HCEC 1CT (cell line): ENCODE measurements at regions not wholly inside any gene's neighbourhood (a gene's known extent, or its start where the extent isn't known, plus 50 kb on each side); places are given as distances from the start of the nearest gene placed in this dataset.
"Not testable (repeated sequence)": the region's sequence is repeated elsewhere in the genome, so short reads cannot be mapped to it uniquely, and the experiment has no call there.

ENCODE experiments used
- DNase-seq: peaks from one replicate; pipeline ENCODE4 v3.0.0-alpha.2; 2017

- no peak for DNase-seq
These were observed 177.8 kb upstream of the RGPD4 start for GRCh38 chr2:107648781-107649404.

DNA sequence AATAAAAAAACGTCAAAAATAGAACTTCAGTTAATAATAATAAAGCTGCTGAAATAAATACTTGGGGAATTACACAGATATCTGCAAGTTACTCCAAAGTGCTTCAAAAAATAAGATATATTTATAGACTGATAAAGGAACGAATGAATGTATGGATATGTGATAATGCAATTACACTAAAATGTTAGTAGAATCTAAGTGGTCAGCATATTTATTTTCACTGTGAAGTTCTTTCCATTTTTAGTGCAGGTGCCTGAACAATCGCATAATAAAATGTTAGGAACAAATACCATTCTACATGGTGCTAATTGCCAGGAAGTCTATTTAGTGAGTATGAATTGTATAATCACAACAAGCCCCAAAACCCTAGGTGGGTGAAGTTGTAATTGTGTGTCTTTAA, 169.6 kb upstream of the RGPD4 start:
- DNase-seq = no peak

DNA sequence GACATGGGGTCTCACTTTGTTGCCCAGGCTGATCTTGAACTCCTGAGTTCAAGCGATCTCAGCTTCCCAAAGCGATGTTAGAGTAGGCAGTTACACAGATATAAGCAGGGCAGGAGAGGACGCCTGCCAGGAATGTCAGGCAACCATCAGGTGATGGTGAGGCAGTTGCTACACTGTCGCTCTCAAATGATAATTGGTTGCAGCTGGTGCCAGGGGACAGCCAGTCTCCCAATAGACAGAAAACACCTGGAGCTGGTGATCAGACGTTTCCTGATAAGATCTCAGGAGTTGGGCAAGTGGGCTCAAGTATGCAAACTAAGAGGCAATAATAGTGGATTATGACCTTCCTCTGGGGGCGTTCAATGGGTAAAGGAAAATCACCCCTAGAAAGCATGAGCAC, 163.1 kb upstream of the RGPD4 start:
- DNase-seq = no peak

GRCh38 chr2:107669335-107669734, 157.4 kb upstream of the RGPD4 start:
- DNase-seq = no peak

- DNase-seq = no peak
These were observed 144.8 kb upstream of the RGPD4 start for GRCh38 chr2:107681936-107682335.

- no peak for DNase-seq
These were observed 142.3 kb upstream of the RGPD4 start for GRCh38 chr2:107684421-107684820.

- DNase-seq = no peak
These were observed 141.2 kb upstream of the RGPD4 start for GRCh38 chr2:107685421-107685986.

DNA sequence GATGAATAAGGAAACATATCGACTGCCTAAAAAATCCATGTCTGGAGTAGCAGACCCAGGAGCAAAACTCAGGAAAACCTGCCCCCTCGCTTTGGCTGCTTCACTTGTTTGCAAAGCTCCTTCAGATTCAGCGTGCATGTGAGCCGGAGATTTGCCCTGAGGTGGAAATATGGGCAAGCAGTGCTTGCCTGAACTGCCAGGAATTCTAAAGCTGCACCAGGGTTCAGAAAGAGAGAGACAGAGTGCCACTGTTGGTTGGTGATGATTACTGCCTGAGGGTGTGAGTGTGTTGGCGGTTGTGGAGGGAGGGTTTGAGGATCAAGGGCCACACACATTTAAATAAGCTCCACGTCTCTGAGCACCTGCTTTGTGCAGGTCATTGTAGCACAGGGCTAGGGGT, 139.6 kb upstream of the RGPD4 start:
- no peak for DNase-seq

- no peak for DNase-seq
These were observed 138.6 kb upstream of the RGPD4 start for GRCh38 chr2:107688135-107688534.

- no peak for DNase-seq
These were observed 133.1 kb upstream of the RGPD4 start for GRCh38 chr2:107693604-107694003.

DNA sequence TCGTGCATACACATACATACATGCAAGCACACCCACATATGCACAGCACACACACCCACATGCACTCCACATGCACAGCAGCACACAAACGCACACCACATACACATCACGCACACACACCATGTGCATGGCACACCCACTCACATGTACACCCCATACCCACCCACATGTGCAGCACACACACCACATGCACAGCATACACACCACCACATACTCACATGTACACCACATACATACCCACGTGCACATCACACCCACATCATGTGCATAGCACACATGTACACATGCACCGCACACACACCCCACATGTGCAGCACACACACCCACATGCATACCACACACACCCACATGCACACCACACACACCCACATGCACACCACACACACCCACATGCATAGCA, 132.0 kb upstream of the RGPD4 start:
- no peak for DNase-seq

DNA sequence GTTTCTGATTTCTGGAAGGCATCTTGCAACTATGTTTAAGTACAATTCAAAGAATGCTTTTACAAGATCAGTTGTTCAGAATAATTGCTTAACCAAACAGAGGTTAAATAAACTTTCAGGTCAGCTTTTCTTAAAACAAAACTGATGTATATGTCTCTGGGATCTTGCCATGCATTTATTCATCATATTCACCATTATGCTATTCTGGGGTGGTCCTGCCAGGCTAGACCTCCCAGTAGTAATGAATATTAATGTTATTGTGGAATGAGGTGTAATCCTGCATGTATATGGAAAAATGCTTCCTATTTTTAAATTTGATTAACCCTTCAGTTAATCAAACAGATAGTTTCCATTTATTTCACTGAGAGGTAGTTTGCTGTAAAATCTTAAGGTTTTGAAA, 129.3 kb upstream of the RGPD4 start:
- no peak for DNase-seq

DNA sequence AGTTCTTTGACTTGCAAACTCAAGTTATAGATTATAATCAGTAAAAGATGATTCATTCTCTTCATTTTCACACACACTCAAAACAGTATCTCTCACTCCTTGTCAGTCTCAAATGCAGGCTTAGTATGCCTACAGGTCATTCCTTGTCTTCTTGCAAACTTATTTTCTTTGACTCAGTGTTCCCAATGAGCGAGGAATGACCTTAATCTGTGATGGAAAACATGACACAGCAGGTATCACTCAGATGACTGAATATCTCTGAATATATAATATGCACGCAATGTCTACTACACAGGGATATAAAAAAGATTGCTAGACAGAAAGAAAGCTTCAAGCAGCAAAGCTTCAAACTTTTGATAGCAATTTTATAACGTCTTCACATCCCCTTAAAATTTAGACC, 127.8 kb upstream of the RGPD4 start:
- no peak for DNase-seq

DNA sequence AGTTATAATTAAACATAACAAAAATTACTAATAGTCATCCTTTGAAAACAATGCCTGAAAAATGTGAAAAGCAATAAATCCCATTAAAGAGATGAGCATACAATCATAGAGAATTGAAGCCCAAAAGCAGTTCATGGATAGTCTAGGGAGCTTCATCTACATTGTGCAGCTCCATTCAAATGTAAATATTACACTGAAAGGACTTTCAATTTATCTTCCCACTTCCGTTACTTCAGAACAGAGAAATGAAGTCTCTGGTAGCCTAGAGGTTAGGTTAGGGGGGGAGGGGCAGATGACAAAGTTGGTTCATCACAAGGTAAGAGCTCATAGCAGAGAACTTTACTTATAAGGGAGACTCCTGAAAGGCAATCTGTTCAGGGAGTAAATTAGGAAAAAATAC, 126.6 kb upstream of the RGPD4 start:
- DNase-seq = no peak

GRCh38 chr2:107711941-107712340, 114.8 kb upstream of the RGPD4 start:
- DNase-seq = no peak

- DNase-seq = no peak
These were observed 113.8 kb upstream of the RGPD4 start for GRCh38 chr2:107712857-107713256.

DNA sequence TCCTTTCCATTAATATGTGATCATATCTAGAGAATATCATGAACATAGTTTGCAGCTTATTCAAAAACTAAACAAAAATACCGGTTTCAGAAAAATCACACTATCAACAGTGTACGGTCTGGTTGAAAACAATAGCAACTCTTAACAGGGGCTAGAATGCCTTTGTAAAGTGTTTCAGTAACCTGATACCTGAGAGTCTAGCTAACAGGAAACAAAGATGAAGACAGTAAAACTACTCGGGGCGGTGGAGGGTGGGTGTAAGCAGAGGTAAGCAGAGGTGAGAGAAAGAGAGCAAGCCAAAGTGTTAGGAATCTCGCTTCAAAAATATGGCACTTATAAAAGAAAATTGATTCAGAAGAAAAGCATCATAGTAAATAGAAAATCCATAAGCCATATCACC, 109.0 kb upstream of the RGPD4 start:
- DNase-seq = no peak

DNA sequence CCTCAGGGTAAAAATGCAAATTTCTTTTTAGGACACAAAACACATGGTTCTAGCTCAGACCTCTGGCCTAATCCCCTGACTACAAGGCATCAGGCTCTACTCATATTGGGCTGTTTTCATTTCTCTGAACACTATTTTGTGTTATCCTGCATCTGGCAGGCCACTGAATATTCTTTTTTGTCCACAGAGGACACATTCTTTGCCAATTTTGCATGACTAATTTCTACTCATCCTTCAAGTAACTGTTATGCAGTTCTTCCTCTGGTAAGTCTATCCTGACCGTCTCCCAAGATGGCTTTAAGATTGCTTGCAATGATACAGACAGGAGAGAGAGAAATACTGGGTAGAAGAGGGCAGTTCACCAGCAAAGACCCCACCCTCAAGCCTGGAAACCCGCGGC, 107.6 kb upstream of the RGPD4 start:
- no peak for DNase-seq

DNA sequence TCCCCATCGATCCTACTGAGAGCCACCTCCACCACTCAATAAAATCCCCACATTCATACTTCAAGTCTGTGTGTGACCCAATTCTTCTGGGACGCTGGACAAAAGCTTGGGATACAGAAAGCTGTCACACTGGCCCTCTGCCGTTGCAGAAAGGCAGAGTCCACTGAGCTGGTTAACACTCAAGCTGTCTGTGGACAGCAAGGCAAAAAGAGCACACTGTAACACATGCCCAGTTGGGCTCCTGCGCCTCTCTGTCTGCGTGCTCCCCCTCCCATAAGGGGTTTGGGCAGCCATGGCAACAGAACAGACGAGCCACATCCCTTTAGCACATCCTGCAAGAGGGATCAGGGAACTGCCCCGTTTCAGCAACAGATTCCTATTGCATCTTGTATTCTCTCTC, 106.9 kb upstream of the RGPD4 start:
- no peak for DNase-seq

- DNase-seq = no peak
These were observed 105.5 kb upstream of the RGPD4 start for GRCh38 chr2:107721178-107721577.

- DNase-seq = no peak
These were observed 105.1 kb upstream of the RGPD4 start for GRCh38 chr2:107721586-107721985.

GRCh38 chr2:107725824-107726223, 100.9 kb upstream of the RGPD4 start:
- DNase-seq = not testable (repeated sequence)

DNA sequence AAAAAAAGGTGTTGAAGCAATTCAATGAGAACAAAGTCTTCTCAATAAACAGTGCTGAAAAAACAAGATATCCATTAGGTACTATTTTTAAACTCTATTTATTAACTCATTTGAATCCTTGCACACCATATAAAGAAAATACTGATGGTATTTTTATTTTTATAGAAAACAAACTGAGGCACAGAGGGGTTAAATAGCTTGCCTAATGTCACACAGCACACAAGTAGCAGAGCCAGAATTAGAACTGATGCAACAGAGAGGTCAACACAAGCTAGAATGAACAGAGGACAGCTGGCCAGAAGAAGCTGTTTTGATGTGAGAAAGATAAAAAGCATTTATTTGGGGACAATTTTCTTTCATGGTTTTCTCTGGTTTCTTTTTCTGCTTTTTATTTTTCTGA, 99.4 kb upstream of the RGPD4 start:
- DNase-seq = no peak

GRCh38 chr2:107728586-107728985, 98.1 kb upstream of the RGPD4 start:
- no peak for DNase-seq

DNA sequence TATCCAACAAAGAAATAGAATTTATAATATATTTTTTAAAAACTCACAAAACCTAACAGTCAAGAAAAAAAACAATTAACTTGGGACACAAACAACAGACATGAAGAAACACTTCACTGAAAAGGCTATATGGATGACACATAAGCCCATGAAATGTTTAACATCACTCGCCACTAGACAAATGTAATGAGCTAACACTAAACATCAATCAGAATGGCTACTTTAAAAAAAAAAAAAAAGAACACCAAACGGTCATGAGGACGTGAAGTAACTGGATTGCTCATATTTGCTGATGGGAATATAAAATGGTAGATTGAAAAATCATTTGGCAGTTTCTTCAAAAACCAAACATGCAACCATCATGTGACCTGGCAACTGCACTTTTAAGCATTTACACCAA, 97.3 kb upstream of the RGPD4 start:
- DNase-seq = no peak
